NCI-H510A (cell line): ENCODE measurements at regions not wholly inside any gene's neighbourhood (a gene's known extent, or its start where the extent isn't known, plus 50 kb on each side); places are given as distances from the start of the nearest gene placed in this dataset.
"Not testable (repeated sequence)": the region's sequence is repeated elsewhere in the genome, so short reads cannot be mapped to it uniquely, and the experiment has no call there.

Experiments
- DNase-seq: peaks from one replicate; lab custom pipeline; 2025; lab: John Stamatoyannopoulos, UW

DNA sequence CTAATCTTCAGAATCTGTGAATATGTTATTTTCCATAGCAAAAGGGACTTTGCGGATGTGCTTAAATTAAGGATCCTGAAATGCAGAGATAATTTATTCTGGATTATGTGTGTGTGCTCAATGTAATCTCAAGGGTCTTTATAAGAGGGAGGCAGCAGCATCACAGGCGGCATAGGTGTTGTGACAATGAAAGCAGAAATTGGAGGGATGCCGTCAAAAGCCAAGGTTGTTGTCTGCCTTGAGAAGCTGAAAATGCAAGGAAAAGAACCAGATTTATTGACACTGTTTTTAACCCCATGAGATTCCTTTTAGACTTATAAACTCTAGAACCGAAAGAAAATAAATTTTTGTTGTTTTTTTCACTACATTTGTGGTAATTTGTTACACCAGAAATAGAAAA is 948.5 kb downstream of the TLE4 start:
- DNase-seq: no peak

DNA sequence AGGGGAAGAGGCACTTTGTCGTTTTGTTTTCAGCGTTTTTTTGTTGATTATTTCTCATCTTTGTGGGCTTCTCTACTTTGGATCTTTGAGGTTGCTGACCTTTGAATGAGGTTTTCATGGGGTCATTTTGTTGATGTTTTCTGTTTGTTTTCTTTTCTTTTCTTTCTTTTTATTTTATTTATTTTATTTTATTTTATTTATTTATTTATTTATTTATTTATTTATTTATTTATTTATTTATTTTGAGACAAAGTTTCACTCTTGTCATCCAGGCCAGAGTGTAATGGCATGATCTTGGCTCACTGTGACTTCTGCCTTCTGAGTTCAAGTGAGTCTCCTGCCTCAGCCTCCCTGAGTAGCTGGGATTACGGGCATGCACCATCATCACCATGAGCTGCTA is 946.7 kb downstream of the TLE4 start:
- no peak for DNase-seq

DNA sequence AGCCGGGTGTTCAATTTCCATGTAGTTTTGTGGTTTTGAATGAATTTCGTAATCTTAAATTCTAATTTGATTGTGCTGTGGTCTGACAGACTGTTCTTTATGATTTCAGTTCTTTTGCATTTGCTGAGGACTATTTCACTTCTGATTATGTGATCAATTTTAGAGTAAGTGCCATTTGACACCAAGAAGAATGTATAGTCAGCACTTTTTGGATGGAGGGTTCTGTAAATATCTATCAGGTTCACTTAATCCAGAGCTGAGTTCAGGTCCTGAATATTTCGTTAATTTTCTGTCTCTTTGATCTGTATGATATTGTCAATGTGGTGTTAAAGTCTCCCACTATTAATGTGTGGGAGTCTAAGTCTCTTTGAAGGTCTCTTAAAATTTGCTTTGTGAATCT is 944.9 kb downstream of the TLE4 start:
- no peak for DNase-seq

- DNase-seq: no peak
These were observed 937.6 kb downstream of the TLE4 start for GRCh38 chr9:80509358-80509757.

GRCh38 chr9:80507611-80508010 is 935.8 kb downstream of the TLE4 start:
- no peak for DNase-seq

GRCh38 chr9:80504601-80505230 is 933.0 kb downstream of the TLE4 start:
- DNase-seq: no peak

GRCh38 chr9:80503671-80504281 is 932.0 kb downstream of the TLE4 start:
- DNase-seq: no peak

GRCh38 chr9:80502306-80502705 is 930.5 kb downstream of the TLE4 start:
- DNase-seq: no peak

DNA sequence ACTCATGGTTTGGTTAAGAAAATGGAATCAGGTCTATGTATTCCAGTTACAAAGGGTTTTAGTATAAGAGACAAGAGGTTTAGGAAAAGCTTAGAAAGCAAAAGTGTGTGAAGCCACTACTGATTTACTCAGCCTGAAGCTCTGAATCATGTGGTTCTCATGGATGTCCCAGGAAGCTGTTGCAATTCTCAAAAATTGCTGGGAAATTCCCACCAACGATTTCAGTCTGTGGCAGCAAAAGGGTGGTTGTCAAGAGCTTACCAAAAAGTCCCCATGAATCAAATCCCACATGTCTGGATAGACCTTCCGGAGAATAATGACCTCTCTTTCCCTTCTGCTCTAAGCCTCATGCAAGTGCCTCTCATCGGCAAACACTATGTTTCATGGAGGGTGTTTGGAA is 929.9 kb downstream of the TLE4 start:
- DNase-seq: no peak

DNA sequence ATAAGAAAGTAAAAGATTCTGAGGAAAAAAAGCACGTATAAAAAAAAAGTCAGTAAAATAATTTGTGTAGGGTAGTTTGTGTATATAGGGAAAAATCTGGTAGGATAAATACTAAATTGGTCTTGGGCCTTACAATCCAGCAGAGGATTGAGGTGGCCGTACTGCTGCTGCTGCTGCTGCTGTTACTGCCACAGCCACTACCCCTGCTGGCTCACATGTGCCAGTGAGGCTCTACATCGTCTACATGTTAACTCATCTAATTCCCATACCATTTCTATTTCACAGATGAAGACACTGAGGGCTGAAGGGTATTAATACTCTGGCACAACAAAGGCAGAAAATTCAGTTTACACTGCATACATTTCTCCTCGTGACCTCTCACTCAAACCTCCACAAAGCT is 928.5 kb downstream of the TLE4 start:
- DNase-seq: no peak

DNA sequence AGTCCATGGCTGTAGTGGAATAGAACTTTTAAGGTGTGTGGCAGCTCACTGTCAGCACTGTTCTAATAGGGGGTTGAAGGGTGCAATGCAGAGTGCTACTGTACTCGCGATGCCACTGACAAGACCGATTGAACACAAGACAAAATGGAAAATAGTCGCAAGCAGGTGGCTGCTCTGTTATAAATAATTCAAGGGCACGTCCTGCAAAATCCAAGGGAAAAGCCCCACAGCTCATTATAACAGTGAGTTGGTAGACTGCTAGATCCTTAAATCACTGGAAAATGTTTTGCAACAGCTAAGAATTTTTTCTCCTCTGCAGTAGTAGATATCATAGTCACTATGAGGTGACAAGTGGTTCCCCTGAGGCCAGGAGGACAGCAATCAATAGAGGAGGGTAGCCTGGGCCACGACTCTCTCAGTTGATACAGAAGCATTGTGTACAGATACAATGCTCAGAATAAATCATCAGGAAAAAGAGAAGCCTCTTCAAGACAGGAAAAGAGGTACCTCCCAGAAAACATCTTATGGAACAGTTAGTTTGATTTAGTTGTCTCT is 926.3 kb downstream of the TLE4 start:
- DNase-seq: no peak

DNA sequence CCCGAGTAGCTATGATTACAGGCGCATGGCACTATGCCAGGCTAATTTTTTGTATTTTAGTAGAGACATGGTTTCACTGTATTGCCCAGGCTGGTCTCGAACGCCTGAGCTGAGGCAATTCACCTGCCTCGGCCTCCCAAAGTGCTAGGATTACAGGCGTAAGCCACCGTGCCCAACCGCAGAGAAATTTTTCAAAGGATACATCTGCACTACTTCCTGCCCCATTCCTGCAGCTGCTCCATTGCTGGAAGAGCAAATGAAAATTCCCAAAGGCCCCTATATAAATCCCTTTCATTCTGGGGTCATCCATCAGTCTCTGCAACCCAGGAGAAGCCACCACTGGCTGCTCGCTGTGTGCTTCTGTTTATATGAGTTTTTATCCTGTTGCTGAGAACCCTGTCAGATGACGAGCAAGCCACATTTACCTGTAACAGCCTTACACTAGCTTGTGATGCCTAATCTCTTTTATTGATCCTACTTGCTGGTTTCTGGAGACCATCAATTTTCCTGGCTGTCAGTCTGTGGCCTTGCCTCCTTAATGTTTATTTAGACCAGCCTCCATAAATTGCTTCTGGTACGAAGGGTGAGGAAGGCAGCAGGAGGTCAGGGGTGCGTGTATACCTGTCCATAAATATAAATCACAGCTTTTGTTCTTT is 925.3 kb downstream of the TLE4 start:
- no peak for DNase-seq

DNA sequence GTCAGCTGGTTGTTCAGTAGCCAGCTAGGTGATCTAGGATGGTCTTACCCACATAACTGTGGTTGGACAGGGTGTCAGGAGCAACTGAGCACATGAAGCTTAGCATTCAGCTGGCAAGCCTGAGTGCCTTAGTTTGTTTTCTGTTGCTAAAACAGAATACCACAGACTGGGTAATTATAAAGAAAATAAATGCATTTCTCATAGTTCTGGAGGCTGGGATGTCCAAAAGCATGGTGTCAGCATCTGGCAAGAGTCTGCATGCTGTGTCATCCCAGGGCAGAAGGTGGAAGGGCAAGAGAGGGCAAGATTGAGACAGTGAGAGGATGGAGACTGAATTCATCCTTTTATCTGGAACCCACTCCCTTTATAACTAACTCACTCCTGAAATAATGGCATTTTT is 921.5 kb downstream of the TLE4 start:
- DNase-seq: no peak

- no peak for DNase-seq
These were observed 920.5 kb downstream of the TLE4 start for GRCh38 chr9:80492221-80492620.

- DNase-seq: no peak
These were observed 919.4 kb downstream of the TLE4 start for GRCh38 chr9:80491086-80491696.

DNA sequence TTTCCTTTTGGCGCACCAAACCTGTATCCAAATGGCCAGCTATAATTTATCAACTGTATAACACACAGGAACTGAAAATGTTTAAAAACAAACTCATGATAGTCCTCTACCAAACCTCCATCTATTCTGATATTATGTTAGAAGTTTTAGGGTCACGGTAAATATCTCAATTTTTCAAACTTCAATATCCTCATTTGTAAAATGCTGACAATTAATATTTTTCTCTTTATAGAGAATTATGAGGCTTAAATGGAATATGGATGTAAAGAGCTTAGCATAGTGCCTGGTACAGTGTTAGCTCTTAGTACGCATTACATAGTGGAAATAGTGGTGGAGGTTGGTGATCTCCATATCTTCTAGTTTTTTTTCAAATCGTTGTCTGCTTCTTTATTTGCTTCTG is 917.6 kb downstream of the TLE4 start:
- DNase-seq: no peak

- no peak for DNase-seq
These were observed 913.9 kb downstream of the TLE4 start for GRCh38 chr9:80485420-80486250.

- DNase-seq: not testable (repeated sequence)
These were observed 910.5 kb downstream of the TLE4 start for GRCh38 chr9:80482251-80482650.

GRCh38 chr9:80467632-80468031 is 895.9 kb downstream of the TLE4 start:
- DNase-seq: no peak

- DNase-seq: no peak
These were observed 893.8 kb downstream of the TLE4 start for GRCh38 chr9:80465556-80465955.

DNA sequence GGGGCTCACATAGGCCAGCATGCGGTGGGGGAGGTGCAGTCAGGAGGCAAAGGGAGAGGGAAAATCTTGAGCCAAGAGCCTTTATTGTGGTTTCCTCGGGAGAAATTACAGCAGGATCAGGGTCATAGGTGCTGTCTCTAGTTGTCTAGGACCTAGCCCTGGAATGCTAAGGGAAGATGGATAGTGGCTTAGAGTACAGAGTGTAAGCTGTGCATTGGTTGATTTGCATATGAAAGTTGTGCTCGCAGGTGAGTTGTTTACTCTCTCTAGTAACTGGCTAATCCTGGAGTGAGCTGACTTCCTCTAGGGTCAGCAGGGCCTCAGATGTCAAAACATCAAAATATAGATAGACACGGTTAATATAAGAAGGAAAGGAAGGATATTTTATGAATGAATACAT is 877.7 kb downstream of the TLE4 start:
- no peak for DNase-seq

DNA sequence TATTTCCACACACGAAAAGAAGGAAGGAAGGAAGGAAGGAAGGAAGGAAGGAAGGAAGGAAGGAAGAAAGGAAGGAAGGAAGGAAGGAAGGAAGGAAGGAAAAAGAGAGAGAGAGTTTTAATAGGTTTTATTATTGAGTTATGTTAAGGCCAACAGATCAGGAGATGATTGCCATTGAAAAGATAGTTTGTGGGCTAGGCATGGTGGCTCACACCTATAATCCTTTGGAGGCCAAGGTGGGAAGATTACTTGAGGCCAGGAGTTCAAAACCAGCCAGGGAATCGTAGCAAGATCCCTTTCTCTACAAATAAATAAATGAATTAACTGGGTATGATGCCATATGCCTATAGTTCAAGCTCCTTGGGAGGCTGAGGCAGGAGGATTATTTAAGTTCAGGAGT is 877.2 kb downstream of the TLE4 start:
- no peak for DNase-seq
